ENCODE measurements at regions not wholly inside any gene's neighbourhood (a gene's known extent, or its start where the extent isn't known, plus 50 kb on each side); places are given as distances from the start of the nearest gene placed in this dataset.

DNA sequence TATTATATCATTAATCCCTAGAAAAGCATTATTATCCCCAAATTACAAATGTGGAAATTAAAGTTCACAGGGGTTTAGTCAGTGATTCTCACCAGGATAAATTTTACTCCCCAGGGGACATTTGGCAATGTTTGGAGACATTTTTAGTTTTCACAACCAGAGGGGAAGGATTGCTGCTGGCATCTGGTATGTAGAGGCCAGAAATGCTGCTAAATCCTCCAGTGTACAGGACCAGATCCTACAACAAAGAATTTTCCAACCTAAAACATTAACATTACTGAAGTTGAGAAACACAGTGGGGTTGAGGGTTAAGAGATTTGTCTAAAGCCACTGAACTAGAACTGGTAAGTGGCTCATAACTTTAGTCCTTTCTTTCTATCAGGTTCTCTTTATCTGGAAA, 162.0 kb upstream of the SYT6 start:
- no peak for DNase-seq (ENCODE audit: low read depth in 4 of 4, low spot score in 3 of 4)

GRCh38 chr1:114314576-114314975, 160.9 kb upstream of the SYT6 start:
- no peak for DNase-seq (ENCODE audit: low read depth in 4 of 4, low spot score in 3 of 4)

DNA sequence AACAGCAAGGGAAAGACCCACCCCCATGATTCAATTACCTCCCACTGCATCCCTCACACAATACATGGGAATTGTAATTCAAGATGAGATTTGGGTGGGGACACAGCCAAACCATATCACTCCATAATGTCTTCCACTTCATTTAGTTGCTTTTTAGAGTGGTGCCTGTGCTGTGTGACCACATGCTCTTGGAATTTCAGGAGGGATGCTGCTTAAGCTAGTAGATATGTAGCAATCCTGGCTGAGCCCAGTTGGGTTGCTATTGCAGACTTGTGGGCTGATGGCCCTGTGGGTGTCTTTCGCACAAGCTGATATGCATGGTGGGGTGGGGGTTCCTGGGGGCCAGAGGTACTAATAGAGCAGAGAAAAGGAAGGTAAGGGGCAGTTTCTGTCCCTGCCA, 160.4 kb upstream of the SYT6 start:
- no peak for DNase-seq (ENCODE audit: low read depth in 4 of 4, low spot score in 3 of 4)

- DNase-seq (ENCODE audit: low read depth in 4 of 4, low spot score in 3 of 4), result no peak
Observed at GRCh38 chr1:114310695-114311271, 157.1 kb upstream of the SYT6 start.

DNA sequence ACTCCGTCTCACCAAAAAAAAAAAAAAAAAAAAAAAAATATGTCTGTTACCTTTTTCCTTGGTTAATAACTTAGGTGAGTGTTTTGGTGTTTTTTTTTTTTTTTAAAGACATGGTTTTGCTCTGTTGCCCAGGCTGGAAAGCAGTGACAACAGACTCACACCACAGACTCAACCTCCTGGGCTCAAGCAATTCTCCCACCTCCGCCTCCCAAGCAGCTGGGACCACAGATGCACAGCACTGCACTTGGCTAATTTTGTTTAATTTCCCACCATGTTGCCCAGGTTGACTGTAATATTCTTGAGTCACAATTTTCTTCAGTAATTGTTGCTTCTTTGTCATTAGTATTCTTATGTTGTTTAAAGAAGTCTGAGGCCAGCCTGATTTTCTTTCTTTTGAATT, 149.2 kb upstream of the SYT6 start:
- DNase-seq (ENCODE audit: low read depth in 4 of 4, low spot score in 3 of 4), result no peak

GRCh38 chr1:114299331-114299975, 145.8 kb upstream of the SYT6 start:
- peak; percentile 39 to 56 (median 50) for DNase-seq (ENCODE audit: low read depth in 4 of 4, low spot score in 3 of 4)

DNA sequence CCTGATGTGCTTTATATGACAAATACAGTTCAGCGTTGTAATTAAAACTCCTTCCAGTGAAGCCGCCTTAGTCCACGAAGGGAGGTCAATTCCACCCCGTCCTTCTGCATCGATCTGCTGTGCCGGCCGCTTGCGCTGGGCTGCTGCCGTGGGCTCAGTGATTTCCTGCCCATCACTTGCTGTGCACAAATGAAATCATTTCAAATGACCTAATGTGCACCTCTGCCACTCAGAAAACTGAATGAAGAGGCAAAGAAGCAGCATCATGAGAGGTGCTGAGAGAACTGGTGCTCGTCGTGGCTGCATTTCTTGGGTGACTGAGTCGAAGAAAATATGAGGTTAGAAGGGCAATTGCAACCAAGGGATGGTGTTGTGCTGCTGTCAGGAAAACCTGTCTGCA, 144.3 kb upstream of the SYT6 start:
- DNase-seq (ENCODE audit: low read depth in 4 of 4, low spot score in 3 of 4), result no peak

DNA sequence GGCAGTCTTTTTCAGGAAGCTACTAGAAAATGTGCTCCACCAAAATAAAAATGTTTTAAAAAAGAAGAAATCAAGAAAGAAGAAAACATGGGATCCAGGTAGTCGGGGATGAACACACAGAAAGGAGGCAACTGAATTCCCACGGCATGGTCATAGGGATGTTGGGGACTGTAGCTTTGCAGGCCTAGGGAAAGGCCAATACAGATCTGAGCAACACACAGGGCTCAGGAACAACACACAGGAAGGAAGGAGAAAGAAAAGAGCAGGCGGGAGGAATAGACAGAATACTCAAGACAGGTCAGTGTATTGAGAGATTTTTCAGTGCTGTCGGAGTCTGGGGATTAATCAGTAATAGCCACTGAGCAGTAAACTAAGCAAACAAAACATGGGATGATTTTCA, 142.7 kb upstream of the SYT6 start:
- no peak for DNase-seq (ENCODE audit: low read depth in 4 of 4, low spot score in 3 of 4)

DNA sequence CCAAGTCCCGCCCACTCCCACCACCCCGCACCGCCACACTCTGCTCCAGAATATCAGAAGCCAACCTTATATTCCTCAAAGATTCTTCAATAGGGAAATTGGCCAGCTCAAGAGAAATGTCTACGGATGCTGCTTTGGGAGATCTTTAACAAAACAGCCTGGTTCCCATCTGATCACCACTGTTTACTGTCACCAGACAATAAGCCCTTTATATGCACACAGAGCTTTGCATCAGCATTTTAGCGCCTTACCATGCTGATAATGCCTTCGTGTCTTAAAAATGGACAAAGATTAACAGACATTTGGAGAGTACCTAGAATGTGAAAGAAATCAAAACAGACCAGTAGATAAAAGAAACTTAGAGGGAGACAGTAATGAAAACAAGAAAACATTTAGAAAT, 141.7 kb upstream of the SYT6 start:
- no peak for DNase-seq (ENCODE audit: low read depth in 4 of 4, low spot score in 3 of 4)

GRCh38 chr1:114292835-114293234, 139.2 kb upstream of the SYT6 start:
- no peak for DNase-seq (ENCODE audit: low read depth in 4 of 4, low spot score in 3 of 4)

GRCh38 chr1:114292194-114292593, 138.5 kb upstream of the SYT6 start:
- DNase-seq (ENCODE audit: low read depth in 4 of 4, low spot score in 3 of 4), result no peak

- no peak for DNase-seq (ENCODE audit: low read depth in 4 of 4, low spot score in 3 of 4)
Observed at GRCh38 chr1:114290776-114291175, 137.1 kb upstream of the SYT6 start.

- no peak for DNase-seq (ENCODE audit: low read depth in 4 of 4, low spot score in 3 of 4)
Observed at GRCh38 chr1:114290341-114290740, 136.7 kb upstream of the SYT6 start.

- DNase-seq (ENCODE audit: low read depth in 4 of 4, low spot score in 3 of 4), result no peak
Observed at GRCh38 chr1:114289824-114290223, 136.2 kb upstream of the SYT6 start.

DNA sequence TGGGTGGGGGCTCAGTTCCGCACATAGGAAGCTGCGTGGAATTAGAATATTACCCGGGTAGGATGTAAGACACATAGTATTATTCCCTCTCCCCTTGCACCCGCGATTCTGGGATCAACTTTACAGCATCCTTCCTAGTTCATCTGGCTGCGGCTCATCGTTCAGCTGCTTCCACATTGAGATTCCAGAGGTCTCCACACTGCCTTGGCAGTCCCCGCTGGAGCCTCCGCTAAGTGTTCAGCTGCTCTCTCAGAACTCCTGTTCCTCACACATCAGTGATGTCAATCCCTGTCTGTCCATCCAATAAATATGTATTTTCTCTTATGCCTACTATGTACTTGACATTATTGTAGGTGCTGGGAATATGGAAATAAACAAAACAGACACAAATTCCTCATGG, 135.6 kb upstream of the SYT6 start:
- no peak for DNase-seq (ENCODE audit: low read depth in 4 of 4, low spot score in 3 of 4)

GRCh38 chr1:114286960-114287359, 133.3 kb upstream of the SYT6 start:
- DNase-seq (ENCODE audit: low read depth in 4 of 4, low spot score in 3 of 4), result no peak

DNA sequence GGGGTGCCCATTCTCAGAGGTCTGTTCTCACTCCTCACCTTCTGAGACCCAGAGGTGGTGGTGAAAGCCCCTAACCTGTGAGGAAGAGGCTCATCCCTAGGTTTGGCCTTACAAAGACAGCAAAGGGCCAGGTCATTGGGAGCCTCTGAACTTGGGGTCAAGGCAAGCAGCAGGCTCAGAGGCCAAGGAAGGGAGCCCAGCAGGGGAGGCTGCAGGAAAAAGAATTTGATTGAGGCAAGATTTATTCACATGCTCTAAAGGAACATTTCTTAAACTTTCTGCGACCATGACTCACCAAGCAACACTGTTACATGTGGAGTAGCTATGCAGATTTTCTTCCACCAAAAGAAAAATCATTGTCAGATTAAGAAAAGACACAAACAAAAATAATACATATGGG, 132.5 kb upstream of the SYT6 start:
- DNase-seq (ENCODE audit: low read depth in 4 of 4, low spot score in 3 of 4), result no peak

DNA sequence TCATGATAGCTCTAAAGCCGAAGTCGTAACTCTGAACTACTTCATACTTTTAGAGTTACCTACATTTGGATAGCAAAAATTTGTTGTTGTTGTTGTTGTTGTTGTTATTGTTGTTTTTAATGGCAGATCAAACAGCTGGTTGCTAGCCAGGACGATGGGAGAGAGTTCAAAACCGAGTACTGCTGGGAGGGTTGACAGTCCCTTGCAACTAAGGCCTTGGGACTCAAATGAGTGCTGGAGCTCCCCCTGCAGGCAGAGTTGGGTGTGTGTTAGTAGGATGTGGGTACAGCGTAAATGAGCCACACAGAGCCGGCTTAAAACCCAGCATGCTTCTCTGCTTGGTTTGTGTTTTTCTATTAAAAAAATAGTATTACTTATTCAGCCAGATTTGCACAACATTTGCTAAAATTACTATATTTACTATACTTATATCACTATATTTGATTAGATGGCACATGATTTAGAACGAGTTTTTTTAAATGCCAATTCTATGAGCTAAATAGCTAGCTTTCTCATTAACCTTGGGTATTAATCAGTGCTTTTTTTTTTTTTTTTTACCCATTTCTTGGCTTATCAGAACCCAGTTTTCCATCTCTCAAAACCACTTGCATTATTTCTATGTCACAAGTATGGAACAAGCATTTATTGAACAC, 129.2 kb upstream of the SYT6 start:
- peak; percentile 68 to 82 (median 76) for DNase-seq (ENCODE audit: low read depth in 4 of 4, low spot score in 3 of 4)

- no peak for DNase-seq (ENCODE audit: low read depth in 4 of 4, low spot score in 3 of 4)
Observed at GRCh38 chr1:114278911-114279310, 125.2 kb upstream of the SYT6 start.

GRCh38 chr1:114278430-114278829, 124.8 kb upstream of the SYT6 start:
- no peak for DNase-seq (ENCODE audit: low read depth in 4 of 4, low spot score in 3 of 4)

- DNase-seq (ENCODE audit: low read depth in 4 of 4, low spot score in 3 of 4), result no peak
Observed at GRCh38 chr1:114274621-114275317, 121.1 kb upstream of the SYT6 start.

GRCh38 chr1:114272593-114272992, 118.9 kb upstream of the SYT6 start:
- DNase-seq (ENCODE audit: low read depth in 4 of 4, low spot score in 3 of 4), result no peak

All from left renal pelvis (tissue), 4 donors.